Naive thymus-derived CD8-positive, alpha-beta T cell (primary cell): ENCODE measurements at regions not wholly inside any gene's neighbourhood (a gene's known extent, or its start where the extent isn't known, plus 50 kb on each side); places are given as distances from the start of the nearest gene placed in this dataset.

Experiments
- ATAC-seq, 2 donors: fragments of 150-1000 bp; cut with Tn5 transposase in 1 of 2; sonication (Bioruptor Pico), chemical (Tn5 transposase) in 1 of 2; 1 replicate in 1 of 2; 2 replicates in 1 of 2; pipeline ENCODE4 v1.10.0; 2021; ENCODE audit warnings: mild to moderate bottlenecking in 2 of 2, moderate library complexity in 2 of 2
- POLR2A ChIA-PET: fragments of 350-600 bp; sonication (Branson Sonifier 250); formaldehyde crosslinking; loops from one replicate; lab custom pipeline; 2021; ENCODE audit warnings: antibody characterized with exemption; lab: Charles Lee
- DNase-seq, 10 donors: peaks; one replicate each; pipeline versions ENCODE4 v3.0.0 to v3.0.0-alpha.2; 2020 to 2022
- H3K27ac Mint-ChIP-seq, 10 donors: one replicate each; pipeline ENCODE4 v1.8.0; 2020 to 2022; ENCODE audit warnings: mild to moderate bottlenecking in 10 of 10, mixed read lengths in 10 of 10, moderate library complexity in 4 of 10, inconsistent platforms in 1 of 10
- H3K27me3 Mint-ChIP-seq, 5 donors: one replicate each; pipeline ENCODE4 v1.8.0; 2021 to 2022; ENCODE audit warnings: mixed read lengths in 5 of 5
- H3K36me3 Mint-ChIP-seq, 3 donors: one replicate each; pipeline ENCODE4 v1.8.0; 2020 to 2022; ENCODE audit warnings: mixed read lengths in 3 of 3, mild to moderate bottlenecking in 2 of 3, inconsistent platforms in 1 of 3
- H3K4me1 Mint-ChIP-seq, 4 donors: one replicate each; pipeline ENCODE4 v1.8.0; 2021 to 2022; ENCODE audit warnings: mixed read lengths in 4 of 4
- H3K4me3 Mint-ChIP-seq, 10 donors: one replicate each; pipeline ENCODE4 v1.8.0; 2020 to 2022; ENCODE audit warnings: mild to moderate bottlenecking in 10 of 10, mixed read lengths in 10 of 10, moderate library complexity in 6 of 10, inconsistent platforms in 1 of 10
- H3K9me3 Mint-ChIP-seq, 9 donors: one replicate each; pipeline ENCODE4 v1.8.0; 2020 to 2022; ENCODE audit warnings: mixed read lengths in 9 of 9, mild to moderate bottlenecking in 3 of 9, inconsistent platforms in 1 of 9, moderate library complexity in 1 of 9

- Mint-ChIP-seq H3K36me3 (peaks cover 0 to 1% (median 0%) of the 10 kb centered on the region in 3 donors), H3K27me3 (peaks cover 0 to 8% (median 0%) of the 10 kb centered on the region in 5 donors), H3K4me3 (no peak overlapping the region), H3K4me1 (no peaks in the 10 kb centered on the region), H3K27ac (no peak overlapping the region), H3K9me3 (peaks cover 0 to 10% (median 3%) of the 10 kb centered on the region in 9 donors)
- POLR2A ChIA-PET, result no interaction called here
- no peak for DNase-seq
- ATAC-seq, result no peak
Observed at GRCh38 chr3:178907081-178907480, 164.5 kb downstream of the ZMAT3 start.

GRCh38 chr3:178901204-178901603 is 170.4 kb downstream of the ZMAT3 start:
- POLR2A ChIA-PET, result no interaction called here
- ATAC-seq, result no peak

DNA sequence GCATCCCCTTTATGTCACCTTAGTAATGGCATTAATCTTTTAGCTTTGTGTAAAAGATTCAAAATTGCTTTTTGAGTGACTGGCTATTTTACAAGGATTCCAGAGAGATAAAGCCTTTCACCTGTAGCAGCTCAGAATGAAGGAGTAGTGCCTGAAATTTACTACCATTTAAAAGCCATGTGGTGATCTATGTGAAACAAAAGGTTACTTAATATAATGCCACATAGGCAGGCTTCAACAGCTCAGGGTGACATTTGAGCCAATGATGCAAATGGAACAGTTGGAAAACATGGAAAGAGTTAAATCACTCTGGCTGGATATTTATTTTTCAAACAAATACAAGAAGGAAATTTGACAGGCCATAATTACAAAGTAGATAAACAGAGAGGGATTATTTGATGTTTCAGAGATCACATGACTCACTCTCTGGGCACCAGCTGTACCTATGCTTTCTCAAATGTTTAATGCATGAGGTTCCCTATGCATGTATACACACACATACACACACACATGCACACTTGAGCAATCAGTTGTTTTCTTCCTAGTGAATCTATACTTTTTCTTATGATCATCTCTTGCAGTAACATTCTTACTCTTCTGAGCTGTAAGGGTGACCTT is 171.5 kb downstream of the ZMAT3 start:
- peaks cover 0 to 1% (median 0%) of the 10 kb centered on the region in 3 donors for H3K36me3 Mint-ChIP-seq
- POLR2A ChIA-PET, result no interaction called here
- H3K27me3 Mint-ChIP-seq, result no peaks in the 10 kb centered on the region
- no peak overlapping the region for H3K27ac Mint-ChIP-seq
- no peaks in the 10 kb centered on the region for H3K4me1 Mint-ChIP-seq
- no peaks in the 10 kb centered on the region for H3K9me3 Mint-ChIP-seq
- DNase-seq (no peak), ATAC-seq (no peak)
- no peak overlapping the region for H3K4me3 Mint-ChIP-seq

More at GRCh38 chr3:178901204-178901603, 170.4 kb downstream of the ZMAT3 start:
- Mint-ChIP-seq H3K36me3 (peaks cover 0 to 1% (median 0%) of the 10 kb centered on the region in 3 donors), H3K27me3 (no peaks in the 10 kb centered on the region), H3K4me1 (no peaks in the 10 kb centered on the region), H3K4me3 (no peak overlapping the region), H3K27ac (no peak overlapping the region), H3K9me3 (no peaks in the 10 kb centered on the region)
- DNase-seq, result no peak

DNA sequence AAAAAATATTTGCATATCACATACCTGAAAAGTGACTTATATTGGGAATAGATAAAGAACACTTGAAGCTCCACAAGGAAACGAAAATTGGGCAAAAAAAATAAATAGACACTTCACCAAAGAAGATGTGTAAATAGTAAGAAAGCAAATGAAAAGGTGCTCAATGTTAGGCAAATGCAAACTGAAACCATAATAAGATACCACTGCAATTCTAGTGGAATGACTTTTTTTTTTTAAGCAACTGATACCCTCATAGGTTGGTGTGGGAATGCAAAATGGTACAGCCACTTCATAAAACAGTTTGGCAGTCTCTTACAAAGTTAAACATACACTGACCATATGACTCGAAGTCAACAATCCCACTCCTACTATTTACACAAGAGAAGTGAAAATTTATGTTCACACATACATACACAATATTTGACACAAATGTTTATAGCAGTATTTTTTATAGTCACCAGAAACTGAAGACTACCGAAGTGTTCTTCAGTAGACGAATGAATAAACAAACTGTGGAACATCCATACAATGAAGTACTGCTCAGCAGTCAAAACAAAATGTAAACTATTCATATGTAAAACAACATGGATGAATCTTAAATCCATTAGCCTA is 176.3 kb downstream of the ZMAT3 start:
- ATAC-seq (no peak), DNase-seq (no peak)
- Mint-ChIP-seq H3K9me3 (peaks cover 0 to 15% (median 7%) of the 10 kb centered on the region in 9 donors), H3K27me3 (no peaks in the 10 kb centered on the region), H3K4me3 (no peak overlapping the region), H3K4me1 (no peaks in the 10 kb centered on the region), H3K36me3 (peaks cover 0 to 3% (median 0%) of the 10 kb centered on the region in 3 donors), H3K27ac (no peak overlapping the region)
- POLR2A ChIA-PET, result no interaction called here
